ENCODE measurements at regions not wholly inside any gene's neighbourhood (a gene's known extent, or its start where the extent isn't known, plus 50 kb on each side); places are given as distances from the start of the nearest gene placed in this dataset.

- no peak overlapping the region for H3K56ac ChIP-seq (ENCODE audit: low read length)
- H2BK120ac ChIP-seq (ENCODE audit: low read depth, low read length), result no peak overlapping the region
- no peaks in the 10 kb centered on the region for H3K36me3 ChIP-seq (ENCODE audit: control insufficient read depth, insufficient read depth, low read length)
- no peak overlapping the region for H3K18ac ChIP-seq (ENCODE audit: low read length)
- no peak overlapping the region for H4K8ac ChIP-seq (ENCODE audit: low read depth, low read length)
- H3K23ac ChIP-seq (ENCODE audit: low read length), result no peak overlapping the region
- H3K4me1 ChIP-seq (ENCODE audit: control insufficient read depth, low read depth, low read length), result peaks cover 3% of the 10 kb centered on the region
- no CpG with 5 or more reads among the region's 14 CpGs for WGBS (ENCODE audit: extremely low coverage, insufficient coverage, low lambda C conversion rate)
- H3K79me1 ChIP-seq (ENCODE audit: low read length), result no peaks in the 10 kb centered on the region
- no peak overlapping the region for H3K9ac ChIP-seq (ENCODE audit: low read length)
- DNase-seq, result no peak
- H3K27me3 ChIP-seq (ENCODE audit: insufficient read depth, low read length, poor library complexity), result no peaks in the 10 kb centered on the region
- no peak overlapping the region for H3K4me3 ChIP-seq (ENCODE audit: low read length)
- no peak overlapping the region for H2BK5ac ChIP-seq (ENCODE audit: low read length)
- no peaks in the 10 kb centered on the region for H3K79me2 ChIP-seq (ENCODE audit: control insufficient read depth, insufficient read depth, low read length)
- no peak overlapping the region for H4K5ac ChIP-seq (ENCODE audit: low read length)
- no peak overlapping the region for H3K4me2 ChIP-seq (ENCODE audit: low read length)
- no peak overlapping the region for H2AK5ac ChIP-seq (ENCODE audit: low read length)
- H3K4ac ChIP-seq (ENCODE audit: low read depth, low read length), result no peak overlapping the region
- H3K27ac ChIP-seq (ENCODE audit: low read depth, low read length), result no peak overlapping the region
- H2BK15ac ChIP-seq (replicated peaks; ENCODE audit: low read depth), result no peak overlapping the region
These were observed 300.5 kb upstream of the ZMIZ1 start for GRCh38 chr10:78768041-78768835.

DNA sequence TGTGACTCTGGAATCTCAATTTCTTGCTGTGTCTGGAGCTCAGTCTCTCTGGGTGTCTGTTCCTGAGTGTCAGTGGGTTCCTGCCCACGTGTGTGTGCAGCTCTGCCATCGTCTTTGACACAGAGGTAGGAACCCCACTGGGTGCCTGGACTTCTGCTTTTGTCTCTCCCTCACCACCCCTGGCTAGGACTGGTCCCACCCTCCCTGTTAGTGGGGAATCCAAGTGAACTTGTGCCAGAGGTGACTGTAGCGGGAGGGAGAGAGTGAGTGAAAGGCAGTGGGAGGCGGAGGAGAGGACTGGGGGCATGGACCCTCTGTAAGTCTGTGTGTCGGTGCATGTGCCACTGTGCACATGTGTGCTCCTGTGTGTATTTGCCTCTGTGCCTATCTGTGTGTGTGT lies 299.9 kb upstream of the ZMIZ1 start:
- Histone ChIP-seq H3K4me2 (ENCODE audit: low read length) (no peak overlapping the region), H3K27me3 (ENCODE audit: insufficient read depth, low read length, poor library complexity) (no peaks in the 10 kb centered on the region), H2AK5ac (ENCODE audit: low read length) (no peak overlapping the region), H2BK5ac (ENCODE audit: low read length) (no peak overlapping the region), H3K4me1 (ENCODE audit: control insufficient read depth, low read depth, low read length) (peaks cover 1% of the 10 kb centered on the region), H3K4me3 (ENCODE audit: low read length) (no peak overlapping the region), H3K56ac (ENCODE audit: low read length) (no peak overlapping the region), H3K9ac (ENCODE audit: low read length) (no peak overlapping the region), H3K79me2 (ENCODE audit: control insufficient read depth, insufficient read depth, low read length) (no peaks in the 10 kb centered on the region), H3K23ac (ENCODE audit: low read length) (no peak overlapping the region), H3K27ac (ENCODE audit: low read depth, low read length) (no peak overlapping the region), H3K18ac (ENCODE audit: low read length) (no peak overlapping the region), H2BK120ac (ENCODE audit: low read depth, low read length) (no peak overlapping the region), H4K8ac (ENCODE audit: low read depth, low read length) (no peak overlapping the region), H3K4ac (ENCODE audit: low read depth, low read length) (no peak overlapping the region), H4K5ac (ENCODE audit: low read length) (no peak overlapping the region), H3K36me3 (ENCODE audit: control insufficient read depth, insufficient read depth, low read length) (no peaks in the 10 kb centered on the region), H3K79me1 (ENCODE audit: low read length) (no peaks in the 10 kb centered on the region), H2BK15ac (replicated peaks; ENCODE audit: low read depth) (no peak overlapping the region)
- DNase-seq, result no peak
- no CpG with 5 or more reads among the region's 5 CpGs for WGBS (ENCODE audit: extremely low coverage, insufficient coverage, low lambda C conversion rate)

DNA sequence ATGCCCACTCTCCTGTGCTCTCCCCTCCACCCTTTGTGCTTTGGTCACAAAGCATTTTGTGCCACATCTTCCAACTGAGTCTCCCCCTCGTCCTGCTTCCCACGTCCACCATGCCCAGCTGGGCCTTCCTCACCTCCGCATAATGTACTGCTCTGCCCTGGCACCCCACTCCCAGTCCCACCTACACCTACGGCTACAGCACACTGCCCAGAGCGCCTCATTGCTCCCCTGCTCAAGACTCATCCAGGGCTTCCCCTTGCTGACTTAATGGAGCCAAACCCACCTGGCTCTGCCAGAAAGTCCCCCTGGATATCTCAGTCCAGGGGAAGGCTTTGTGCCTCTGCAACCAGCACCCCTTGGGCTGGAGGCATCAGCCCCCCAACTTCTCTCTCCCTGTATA lies 299.2 kb upstream of the ZMIZ1 start:
- Histone ChIP-seq H2BK15ac (replicated peaks; ENCODE audit: low read depth) (no peak overlapping the region), H3K79me1 (ENCODE audit: low read length) (no peaks in the 10 kb centered on the region), H3K4me1 (ENCODE audit: control insufficient read depth, low read depth, low read length) (no peaks in the 10 kb centered on the region), H2BK120ac (ENCODE audit: low read depth, low read length) (no peak overlapping the region), H3K4me2 (ENCODE audit: low read length) (no peak overlapping the region), H4K5ac (ENCODE audit: low read length) (no peak overlapping the region), H3K4ac (ENCODE audit: low read depth, low read length) (no peak overlapping the region), H3K36me3 (ENCODE audit: control insufficient read depth, insufficient read depth, low read length) (no peaks in the 10 kb centered on the region), H3K9ac (ENCODE audit: low read length) (no peak overlapping the region), H3K4me3 (ENCODE audit: low read length) (no peak overlapping the region), H2AK5ac (ENCODE audit: low read length) (no peak overlapping the region), H3K27me3 (ENCODE audit: insufficient read depth, low read length, poor library complexity) (no peaks in the 10 kb centered on the region), H3K27ac (ENCODE audit: low read depth, low read length) (no peak overlapping the region), H2BK5ac (ENCODE audit: low read length) (no peak overlapping the region), H3K56ac (ENCODE audit: low read length) (no peak overlapping the region), H3K23ac (ENCODE audit: low read length) (no peak overlapping the region), H3K79me2 (ENCODE audit: control insufficient read depth, insufficient read depth, low read length) (no peaks in the 10 kb centered on the region), H4K8ac (ENCODE audit: low read depth, low read length) (no peak overlapping the region), H3K18ac (ENCODE audit: low read length) (no peak overlapping the region)
- DNase-seq, result no peak
- WGBS (ENCODE audit: extremely low coverage, insufficient coverage, low lambda C conversion rate), result no CpG with 5 or more reads among the region's 5 CpGs

GRCh38 chr10:78770167-78771090 lies 298.3 kb upstream of the ZMIZ1 start:
- Histone ChIP-seq H4K8ac (ENCODE audit: low read depth, low read length) (no peak overlapping the region), H4K5ac (ENCODE audit: low read length) (no peak overlapping the region), H3K79me2 (ENCODE audit: control insufficient read depth, insufficient read depth, low read length) (no peaks in the 10 kb centered on the region), H3K56ac (ENCODE audit: low read length) (no peak overlapping the region), H3K27ac (ENCODE audit: low read depth, low read length) (no peak overlapping the region), H2AK5ac (ENCODE audit: low read length) (no peak overlapping the region), H3K23ac (ENCODE audit: low read length) (no peak overlapping the region), H3K4me3 (ENCODE audit: low read length) (no peak overlapping the region), H3K4me1 (ENCODE audit: control insufficient read depth, low read depth, low read length) (no peaks in the 10 kb centered on the region), H3K27me3 (ENCODE audit: insufficient read depth, low read length, poor library complexity) (no peaks in the 10 kb centered on the region), H3K4me2 (ENCODE audit: low read length) (no peak overlapping the region), H2BK5ac (ENCODE audit: low read length) (no peak overlapping the region), H3K4ac (ENCODE audit: low read depth, low read length) (no peak overlapping the region), H3K9ac (ENCODE audit: low read length) (no peak overlapping the region), H2BK15ac (replicated peaks; ENCODE audit: low read depth) (no peak overlapping the region), H2BK120ac (ENCODE audit: low read depth, low read length) (no peak overlapping the region), H3K36me3 (ENCODE audit: control insufficient read depth, insufficient read depth, low read length) (no peaks in the 10 kb centered on the region), H3K18ac (ENCODE audit: low read length) (no peak overlapping the region), H3K79me1 (ENCODE audit: low read length) (no peaks in the 10 kb centered on the region)
- peak; percentile 57 for DNase-seq
- no CpG with 5 or more reads among the region's 16 CpGs for WGBS (ENCODE audit: extremely low coverage, insufficient coverage, low lambda C conversion rate)

GRCh38 chr10:78771260-78771659 lies 297.5 kb upstream of the ZMIZ1 start:
- Histone ChIP-seq H3K9ac (ENCODE audit: low read length) (no peak overlapping the region), H2BK120ac (ENCODE audit: low read depth, low read length) (no peak overlapping the region), H3K79me1 (ENCODE audit: low read length) (no peaks in the 10 kb centered on the region), H3K23ac (ENCODE audit: low read length) (no peak overlapping the region), H2BK5ac (ENCODE audit: low read length) (no peak overlapping the region), H3K4me3 (ENCODE audit: low read length) (no peak overlapping the region), H3K18ac (ENCODE audit: low read length) (no peak overlapping the region), H3K4ac (ENCODE audit: low read depth, low read length) (no peak overlapping the region), H4K5ac (ENCODE audit: low read length) (no peak overlapping the region), H3K56ac (ENCODE audit: low read length) (no peak overlapping the region), H4K8ac (ENCODE audit: low read depth, low read length) (no peak overlapping the region), H2BK15ac (replicated peaks; ENCODE audit: low read depth) (no peak overlapping the region), H3K27me3 (ENCODE audit: insufficient read depth, low read length, poor library complexity) (no peaks in the 10 kb centered on the region), H3K4me2 (ENCODE audit: low read length) (no peak overlapping the region), H3K79me2 (ENCODE audit: control insufficient read depth, insufficient read depth, low read length) (no peaks in the 10 kb centered on the region), H3K4me1 (ENCODE audit: control insufficient read depth, low read depth, low read length) (no peaks in the 10 kb centered on the region), H3K27ac (ENCODE audit: low read depth, low read length) (no peak overlapping the region), H3K36me3 (ENCODE audit: control insufficient read depth, insufficient read depth, low read length) (no peaks in the 10 kb centered on the region), H2AK5ac (ENCODE audit: low read length) (no peak overlapping the region)
- WGBS (ENCODE audit: extremely low coverage, insufficient coverage, low lambda C conversion rate), result no CpG with 5 or more reads among the region's 7 CpGs
- DNase-seq, result no peak

Measured in mesendoderm (in vitro differentiated cells).